ENCODE measurements at regions not wholly inside any gene's neighbourhood (a gene's known extent, or its start where the extent isn't known, plus 50 kb on each side); places are given as distances from the start of the nearest gene placed in this dataset.

- H3K9me3 ChIP-seq (ENCODE audit: control insufficient read depth, insufficient read depth, low read length) = 0 out of 2 replicates have a peak, but pooled peaks cover 2% of the 10 kb centered on the region
- no peaks in the 10 kb centered on the region for H3K36me3 ChIP-seq (ENCODE audit: insufficient read depth, low read length)
- H3K4me1 ChIP-seq (ENCODE audit: insufficient read depth, low read length) = no peaks in the 10 kb centered on the region
- H3K9ac ChIP-seq (ENCODE audit: low read depth, low read length) = no peak overlapping the region
Measured at GRCh38 chr12:115846516-115846915, 431.0 kb downstream of the MED13L start.

GRCh38 chr12:115840159-115840558 lies 437.3 kb downstream of the MED13L start:
- Histone ChIP-seq H3K9ac (ENCODE audit: low read depth, low read length) (no peak overlapping the region), H3K9me3 (ENCODE audit: control insufficient read depth, insufficient read depth, low read length) (no peaks in the 10 kb centered on the region), H3K36me3 (ENCODE audit: insufficient read depth, low read length) (no peaks in the 10 kb centered on the region), H3K4me1 (ENCODE audit: insufficient read depth, low read length) (no peaks in the 10 kb centered on the region)

- Histone ChIP-seq H3K4me1 (ENCODE audit: insufficient read depth, low read length) (no peaks in the 10 kb centered on the region), H3K9ac (ENCODE audit: low read depth, low read length) (no peak overlapping the region), H3K9me3 (ENCODE audit: control insufficient read depth, insufficient read depth, low read length) (no peaks in the 10 kb centered on the region), H3K36me3 (ENCODE audit: insufficient read depth, low read length) (no peaks in the 10 kb centered on the region)
Measured at GRCh38 chr12:115838952-115839351, 438.5 kb downstream of the MED13L start.

GRCh38 chr12:115837220-115837619 lies 440.3 kb downstream of the MED13L start:
- no peaks in the 10 kb centered on the region for H3K36me3 ChIP-seq (ENCODE audit: insufficient read depth, low read length)
- no peak overlapping the region for H3K9ac ChIP-seq (ENCODE audit: low read depth, low read length)
- no peaks in the 10 kb centered on the region for H3K4me1 ChIP-seq (ENCODE audit: insufficient read depth, low read length)
- no peaks in the 10 kb centered on the region for H3K9me3 ChIP-seq (ENCODE audit: control insufficient read depth, insufficient read depth, low read length)

GRCh38 chr12:115835445-115835844 lies 442.0 kb downstream of the MED13L start:
- no peaks in the 10 kb centered on the region for H3K4me1 ChIP-seq (ENCODE audit: insufficient read depth, low read length)
- H3K9ac ChIP-seq (ENCODE audit: low read depth, low read length) = no peak overlapping the region
- no peaks in the 10 kb centered on the region for H3K9me3 ChIP-seq (ENCODE audit: control insufficient read depth, insufficient read depth, low read length)
- H3K36me3 ChIP-seq (ENCODE audit: insufficient read depth, low read length) = no peaks in the 10 kb centered on the region

- Histone ChIP-seq H3K4me1 (ENCODE audit: insufficient read depth, low read length) (no peaks in the 10 kb centered on the region), H3K9ac (ENCODE audit: low read depth, low read length) (no peak overlapping the region), H3K36me3 (ENCODE audit: insufficient read depth, low read length) (no peaks in the 10 kb centered on the region), H3K9me3 (ENCODE audit: control insufficient read depth, insufficient read depth, low read length) (no peaks in the 10 kb centered on the region)
Measured at GRCh38 chr12:115833704-115834103, 443.8 kb downstream of the MED13L start.

GRCh38 chr12:115830633-115831032 lies 446.9 kb downstream of the MED13L start:
- H3K9ac ChIP-seq (ENCODE audit: low read depth, low read length) = no peak overlapping the region
- no peaks in the 10 kb centered on the region for H3K4me1 ChIP-seq (ENCODE audit: insufficient read depth, low read length)
- no peaks in the 10 kb centered on the region for H3K36me3 ChIP-seq (ENCODE audit: insufficient read depth, low read length)
- H3K9me3 ChIP-seq (ENCODE audit: control insufficient read depth, insufficient read depth, low read length) = no peaks in the 10 kb centered on the region; the same call in 1 of the 2 replicates

GRCh38 chr12:115830070-115830469 lies 447.4 kb downstream of the MED13L start:
- Histone ChIP-seq H3K36me3 (ENCODE audit: insufficient read depth, low read length) (no peaks in the 10 kb centered on the region), H3K9me3 (ENCODE audit: control insufficient read depth, insufficient read depth, low read length) (peaks cover 4% of the 10 kb centered on the region; the same call in 1 of the 2 replicates), H3K9ac (ENCODE audit: low read depth, low read length) (no peak overlapping the region), H3K4me1 (ENCODE audit: insufficient read depth, low read length) (no peaks in the 10 kb centered on the region)

GRCh38 chr12:115828168-115828567 lies 449.3 kb downstream of the MED13L start:
- Histone ChIP-seq H3K9me3 (ENCODE audit: control insufficient read depth, insufficient read depth, low read length) (peaks cover 6% of the 10 kb centered on the region; the same call in 1 of the 2 replicates), H3K4me1 (ENCODE audit: insufficient read depth, low read length) (no peaks in the 10 kb centered on the region), H3K36me3 (ENCODE audit: insufficient read depth, low read length) (no peaks in the 10 kb centered on the region), H3K9ac (ENCODE audit: low read depth, low read length) (no peak overlapping the region)

- H3K36me3 ChIP-seq (ENCODE audit: insufficient read depth, low read length) = no peaks in the 10 kb centered on the region
- no peaks in the 10 kb centered on the region for H3K4me1 ChIP-seq (ENCODE audit: insufficient read depth, low read length)
Measured at GRCh38 chr12:115824936-115825602, 452.4 kb downstream of the MED13L start.

GRCh38 chr12:115823635-115824034 lies 453.9 kb downstream of the MED13L start:
- Histone ChIP-seq H3K9ac (ENCODE audit: low read depth, low read length) (no peak overlapping the region), H3K4me1 (ENCODE audit: insufficient read depth, low read length) (no peaks in the 10 kb centered on the region), H3K36me3 (ENCODE audit: insufficient read depth, low read length) (no peaks in the 10 kb centered on the region), H3K9me3 (ENCODE audit: control insufficient read depth, insufficient read depth, low read length) (peaks cover 6% of the 10 kb centered on the region; the same call in 1 of the 2 replicates)

More at GRCh38 chr12:115824936-115825602, 452.4 kb downstream of the MED13L start:
- Histone ChIP-seq H3K9me3 (ENCODE audit: control insufficient read depth, insufficient read depth, low read length) (peaks cover 6% of the 10 kb centered on the region; the same call in 1 of the 2 replicates), H3K9ac (ENCODE audit: low read depth, low read length) (no peak overlapping the region)

- Histone ChIP-seq H3K36me3 (ENCODE audit: insufficient read depth, low read length) (no peaks in the 10 kb centered on the region), H3K9ac (ENCODE audit: low read depth, low read length) (no peak overlapping the region), H3K4me1 (ENCODE audit: insufficient read depth, low read length) (no peaks in the 10 kb centered on the region), H3K9me3 (ENCODE audit: control insufficient read depth, insufficient read depth, low read length) (0 out of 2 replicates have a peak, but pooled peaks cover 6% of the 10 kb centered on the region)
Measured at GRCh38 chr12:115820656-115821055, 456.8 kb downstream of the MED13L start.

GRCh38 chr12:115818973-115819372 lies 458.5 kb downstream of the MED13L start:
- Histone ChIP-seq H3K4me1 (ENCODE audit: insufficient read depth, low read length) (no peaks in the 10 kb centered on the region), H3K9ac (ENCODE audit: low read depth, low read length) (no peak overlapping the region), H3K9me3 (ENCODE audit: control insufficient read depth, insufficient read depth, low read length) (no peaks in the 10 kb centered on the region), H3K36me3 (ENCODE audit: insufficient read depth, low read length) (no peaks in the 10 kb centered on the region)

- H3K36me3 ChIP-seq (ENCODE audit: insufficient read depth, low read length) = no peaks in the 10 kb centered on the region
- no peaks in the 10 kb centered on the region for H3K4me1 ChIP-seq (ENCODE audit: insufficient read depth, low read length)
- H3K9me3 ChIP-seq (ENCODE audit: control insufficient read depth, insufficient read depth, low read length) = no peaks in the 10 kb centered on the region
Measured at GRCh38 chr12:115817389-115817788, 460.1 kb downstream of the MED13L start.

GRCh38 chr12:115815924-115816323 lies 461.6 kb downstream of the MED13L start:
- Histone ChIP-seq H3K36me3 (ENCODE audit: insufficient read depth, low read length) (no peaks in the 10 kb centered on the region), H3K9ac (ENCODE audit: low read depth, low read length) (no peak overlapping the region), H3K4me1 (ENCODE audit: insufficient read depth, low read length) (no peaks in the 10 kb centered on the region), H3K9me3 (ENCODE audit: control insufficient read depth, insufficient read depth, low read length) (no peaks in the 10 kb centered on the region)

More at GRCh38 chr12:115817389-115817788, 460.1 kb downstream of the MED13L start:
- no peak overlapping the region for H3K9ac ChIP-seq (ENCODE audit: low read depth, low read length)

Measured in ES-I3 (cell line).